PC-9 (cell line): ENCODE measurements at regions not wholly inside any gene's neighbourhood (a gene's known extent, or its start where the extent isn't known, plus 50 kb on each side); places are given as distances from the start of the nearest gene placed in this dataset.

ENCODE experiments used
- BruUV-seq: library from RNA; stranded (reverse); fragments of 400-500 nt; replicated peaks from 2 replicates; lab custom pipeline; 2021; lab: Mats Ljungman, UMichigan
- CTCF ChIA-PET: fragments of 300-600 bp; sonication (Branson Sonifier 250); formaldehyde crosslinking; loops from one replicate; lab custom pipeline; 2022; ENCODE audit warnings: antibody characterized with exemption; lab: Charles Lee
- POLR2A ChIA-PET: fragments of 300-600 bp; sonication (Branson Sonifier 250); formaldehyde crosslinking; loops from one replicate; lab custom pipeline; 2022; ENCODE audit warnings: antibody characterized with exemption; ENCODE audit not compliant: unreplicated experiment; lab: Charles Lee
- DNase-seq, 2 experiments: peaks; one replicate each; pipeline versions ENCODE4 v3.0.0 to v3.0.0-alpha.2; 2015 to 2022; ENCODE audit warnings: mixed read lengths in 1 of 2
- H2AFZ ChIP-seq: fragments of 200-600 bp; sonication (generic); 2 replicates; pipeline ENCODE4 v1.8.1; 2017; ENCODE audit warnings: antibody characterized with exemption
- H3F3A ChIP-seq: fragments of 200-600 bp; sonication (generic); 2 replicates; pipeline ENCODE4 v1.8.1; 2017; ENCODE audit warnings: antibody characterized with exemption, mild to moderate bottlenecking, low read depth; ENCODE audit not compliant: insufficient read depth
- H3K27ac ChIP-seq: fragments of 200-600 bp; sonication (generic); 2 replicates; pipeline ENCODE4 v1.6.1; 2016; ENCODE audit warnings: mixed run types
- H3K27me3 ChIP-seq: fragments of 200-600 bp; sonication (generic); 2 replicates; pipeline ENCODE4 v1.6.1; 2016; ENCODE audit warnings: low read depth, mixed run types; ENCODE audit not compliant: insufficient read depth
- H3K36me3 ChIP-seq: fragments of 200-600 bp; sonication (generic); 2 replicates; pipeline ENCODE4 v1.6.1; 2016; ENCODE audit warnings: low read depth, mixed run types
- H3K4me1 ChIP-seq: fragments of 200-600 bp; sonication (generic); replicated peaks from 2 replicates; pipeline ENCODE4 v1.6.1; 2016; ENCODE audit warnings: mixed run types; ENCODE audit not compliant: insufficient read depth
- H3K4me2 ChIP-seq: fragments of 200-600 bp; sonication (generic); 2 replicates; pipeline ENCODE4 v1.6.1; 2017; ENCODE audit warnings: mixed run types
- H3K4me3 ChIP-seq: fragments of 200-600 bp; sonication (generic); 2 replicates; pipeline ENCODE4 v1.6.1; 2016; ENCODE audit warnings: mixed run types
- H3K79me2 ChIP-seq: fragments of 200-600 bp; sonication (generic); 2 replicates; pipeline ENCODE4 v1.6.1; 2017; ENCODE audit warnings: low read depth, mixed run types
- H3K9me2 ChIP-seq: fragments of 200-600 bp; sonication (generic); 2 replicates; pipeline ENCODE4 v1.8.1; 2017; ENCODE audit warnings: mild to moderate bottlenecking; ENCODE audit not compliant: insufficient read depth
- H3K9me3 ChIP-seq: fragments of 200-600 bp; sonication (generic); 2 replicates; pipeline ENCODE4 v1.8.1; 2016; ENCODE audit warnings: low read depth; ENCODE audit not compliant: insufficient read depth
- H4K20me1 ChIP-seq: fragments of 200-600 bp; sonication (generic); 2 replicates; pipeline ENCODE4 v1.8.1; 2017; ENCODE audit not compliant: insufficient read depth
- EZH2 ChIP-seq: fragments of 200-600 bp; sonication (generic); IDR thresholded peaks from 2 replicates; pipeline ENCODE4 v1.8.0; 2017; ENCODE audit warnings: antibody characterized with exemption, low read depth
- intact Hi-C: fragments of 100-400 bp; cut with micrococcal nuclease; formaldehyde crosslinking; loops from one replicate; pipeline ENCODE4 v1.10.0; 2022; ENCODE audit not compliant: unreplicated experiment
- TF ChIP-seq, protein P1 (sequence below): fragments of 200-600 bp; sonication (generic); conservative IDR thresholded peaks from 2 replicates; pipeline ENCODE4 v1.6.1; 2017; ENCODE audit warnings: mixed run types, antibody characterized with exemption, mild to moderate bottlenecking, moderate library complexity

DNA sequence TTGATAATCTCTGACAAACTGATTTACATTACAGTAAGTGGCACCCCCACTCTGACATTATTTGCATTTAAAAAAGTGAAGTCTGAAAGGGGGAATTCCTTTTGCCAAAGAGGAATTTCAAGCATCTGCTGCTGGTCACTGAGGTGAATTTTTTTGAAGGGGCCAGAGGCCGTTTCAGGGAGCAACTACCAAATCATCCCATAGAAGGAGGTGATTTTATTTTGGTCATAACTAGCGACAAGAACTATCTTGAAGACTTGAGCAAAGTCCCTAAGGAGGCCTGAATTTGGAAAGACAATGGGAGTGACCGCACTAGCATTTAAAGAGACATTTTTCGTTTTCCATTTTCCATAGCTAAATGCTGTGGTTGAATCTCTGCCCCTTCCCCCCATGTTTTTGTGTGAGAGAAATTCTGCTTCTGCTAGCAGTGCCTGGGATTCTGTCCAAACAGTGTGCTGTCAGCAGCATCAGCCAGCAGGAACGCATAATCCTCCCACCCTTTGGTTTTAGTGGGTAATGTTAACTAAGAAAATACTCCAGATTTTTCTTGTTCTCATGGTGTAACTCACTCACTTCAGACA lies 110.1 kb upstream of the MED14 start:
- H3K27me3 ChIP-seq: no peaks in the 10 kb centered on the region
- intact Hi-C loops: loop anchor here (10.0 kb wide), 1 partner anchor 59 kb away; no protein-coding TSS in a partner anchor
- H4K20me1 ChIP-seq: no peaks in the 10 kb centered on the region
- H3F3A ChIP-seq: no peaks in the 10 kb centered on the region
- H3K9me3 ChIP-seq: no peaks in the 10 kb centered on the region
- TF ChIP-seq, protein P1, sequence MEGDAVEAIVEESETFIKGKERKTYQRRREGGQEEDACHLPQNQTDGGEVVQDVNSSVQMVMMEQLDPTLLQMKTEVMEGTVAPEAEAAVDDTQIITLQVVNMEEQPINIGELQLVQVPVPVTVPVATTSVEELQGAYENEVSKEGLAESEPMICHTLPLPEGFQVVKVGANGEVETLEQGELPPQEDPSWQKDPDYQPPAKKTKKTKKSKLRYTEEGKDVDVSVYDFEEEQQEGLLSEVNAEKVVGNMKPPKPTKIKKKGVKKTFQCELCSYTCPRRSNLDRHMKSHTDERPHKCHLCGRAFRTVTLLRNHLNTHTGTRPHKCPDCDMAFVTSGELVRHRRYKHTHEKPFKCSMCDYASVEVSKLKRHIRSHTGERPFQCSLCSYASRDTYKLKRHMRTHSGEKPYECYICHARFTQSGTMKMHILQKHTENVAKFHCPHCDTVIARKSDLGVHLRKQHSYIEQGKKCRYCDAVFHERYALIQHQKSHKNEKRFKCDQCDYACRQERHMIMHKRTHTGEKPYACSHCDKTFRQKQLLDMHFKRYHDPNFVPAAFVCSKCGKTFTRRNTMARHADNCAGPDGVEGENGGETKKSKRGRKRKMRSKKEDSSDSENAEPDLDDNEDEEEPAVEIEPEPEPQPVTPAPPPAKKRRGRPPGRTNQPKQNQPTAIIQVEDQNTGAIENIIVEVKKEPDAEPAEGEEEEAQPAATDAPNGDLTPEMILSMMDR: no peak
- TF ChIP-seq EZH2: no peak
- POLR2A ChIA-PET: interaction anchor here (0.6 kb wide), 1 partner anchor 107 kb away, joined by 3 read pairs; no protein-coding TSS in a partner anchor
- no peaks in the 10 kb centered on the region for H3K4me1 ChIP-seq
- no peak overlapping the region for H3K4me2 ChIP-seq
- no peaks in the 10 kb centered on the region for H3K9me2 ChIP-seq
- H3K36me3 ChIP-seq: no peaks in the 10 kb centered on the region
- no peak overlapping the region for H3K27ac ChIP-seq
- DNase-seq: no peak
- no TSS peak for BruUV-seq
- no peak overlapping the region for H2AFZ ChIP-seq
- CTCF ChIA-PET: no interaction called here
- no peak overlapping the region for H3K4me3 ChIP-seq
- no peaks in the 10 kb centered on the region for H3K79me2 ChIP-seq

GRCh38 chrX:40849906-40850823 lies 114.8 kb upstream of the MED14 start:
- BruUV-seq: no TSS peak
- H3K4me3 ChIP-seq: no peak overlapping the region
- no peaks in the 10 kb centered on the region for H3K27me3 ChIP-seq
- no peaks in the 10 kb centered on the region for H3K79me2 ChIP-seq
- H3K4me1 ChIP-seq: no peaks in the 10 kb centered on the region
- H4K20me1 ChIP-seq: no peaks in the 10 kb centered on the region
- no peak overlapping the region for H2AFZ ChIP-seq
- CTCF ChIA-PET: no interaction called here
- no peak overlapping the region for H3K4me2 ChIP-seq
- H3K9me2 ChIP-seq: no peaks in the 10 kb centered on the region
- no peak overlapping the region for H3K27ac ChIP-seq
- no peaks in the 10 kb centered on the region for H3K36me3 ChIP-seq
- no peaks in the 10 kb centered on the region for H3F3A ChIP-seq
- H3K9me3 ChIP-seq: no peaks in the 10 kb centered on the region
- intact Hi-C loops: loop anchor here (10.0 kb wide), 1 partner anchor 55 kb away; no protein-coding TSS in a partner anchor
- POLR2A ChIA-PET: no interaction called here
- no peak for DNase-seq
- TF ChIP-seq, protein P1: no peak
- TF ChIP-seq EZH2: no peak

- no peaks in the 10 kb centered on the region for H3K9me3 ChIP-seq
- no peaks in the 10 kb centered on the region for H3F3A ChIP-seq
- no peak overlapping the region for H2AFZ ChIP-seq
- no peak for DNase-seq
- H3K36me3 ChIP-seq: no peaks in the 10 kb centered on the region
- H3K27ac ChIP-seq: no peak overlapping the region
- intact Hi-C loops: no loop called here
- H4K20me1 ChIP-seq: no peaks in the 10 kb centered on the region
- TF ChIP-seq, protein P1: no peak
- no peak overlapping the region for H3K4me3 ChIP-seq
- H3K4me1 ChIP-seq: no peaks in the 10 kb centered on the region
- no peak overlapping the region for H3K4me2 ChIP-seq
- H3K27me3 ChIP-seq: no peaks in the 10 kb centered on the region
- ChIA-PET CTCF (no interaction called here), POLR2A (no interaction called here)
- no peaks in the 10 kb centered on the region for H3K9me2 ChIP-seq
- no peaks in the 10 kb centered on the region for H3K79me2 ChIP-seq
- BruUV-seq: no TSS peak
Measured at GRCh38 chrX:40852586-40852985, 117.2 kb upstream of the MED14 start.
